Epithelial cell of esophagus (primary cell): ENCODE measurements at regions not wholly inside any gene's neighbourhood (a gene's known extent, or its start where the extent isn't known, plus 50 kb on each side); places are given as distances from the start of the nearest gene placed in this dataset.

Experiments
- DNase-seq: peaks from one replicate; pipeline ENCODE4 v3.0.0; 2010; ENCODE audit warnings: low read depth
- H3K4me3 ChIP-seq: 2 replicates; pipeline ENCODE4 v1.5.1; 2011; ENCODE audit warnings: mild to moderate bottlenecking, low read length, control low read depth
- CTCF ChIP-seq: IDR thresholded peaks from 2 replicates; pipeline ENCODE4 v1.5.1; 2011; ENCODE audit warnings: low read depth, mild to moderate bottlenecking, low read length, control low read depth, inconsistent platforms; ENCODE audit not compliant: insufficient read depth; ENCODE audit errors: missing control alignments

GRCh38 chr6:92329208-92329847 lies 1090.0 kb downstream of the EPHA7 start:
- no peak overlapping the region for H3K4me3 ChIP-seq
- DNase-seq = no peak
- no peak for TF ChIP-seq CTCF

DNA sequence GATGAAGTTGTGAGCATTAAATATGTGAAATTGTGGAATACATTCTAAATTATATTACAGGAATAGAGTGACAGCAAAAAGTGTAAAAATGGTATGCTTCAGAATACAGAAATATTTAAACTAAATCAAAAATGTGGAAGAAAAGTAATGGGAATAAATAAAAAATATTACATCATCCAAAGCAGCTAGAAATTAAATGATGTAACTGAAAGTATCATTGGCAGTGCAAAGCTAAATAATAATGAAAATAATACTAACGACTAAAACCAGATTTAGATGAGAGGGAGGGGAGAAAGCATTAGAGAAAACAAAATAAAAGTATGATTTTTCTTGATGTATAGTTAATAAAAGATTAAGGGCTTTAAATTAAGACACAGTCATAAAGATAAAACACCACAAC lies 1104.0 kb downstream of the EPHA7 start:
- TF ChIP-seq CTCF = no peak
- DNase-seq = no peak
- H3K4me3 ChIP-seq = no peak overlapping the region

DNA sequence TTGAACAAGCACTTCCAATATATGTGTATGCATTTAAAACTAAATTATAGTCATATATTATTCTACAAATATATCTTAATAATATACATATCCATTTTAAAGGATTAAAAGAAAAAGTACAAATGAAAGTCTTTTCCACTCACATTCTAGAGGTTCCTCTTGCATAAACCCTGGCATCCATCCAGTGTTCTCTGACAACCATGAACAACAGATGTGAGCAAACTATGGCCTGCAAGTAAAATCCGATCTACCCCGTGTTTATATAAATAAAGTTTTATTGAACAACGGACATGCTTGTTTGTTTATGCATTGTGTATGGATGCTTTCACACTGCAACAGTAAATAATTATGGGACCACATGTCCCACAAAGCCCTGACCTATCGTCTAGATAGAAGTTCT lies 1122.3 kb downstream of the EPHA7 start:
- H3K4me3 ChIP-seq = no peak overlapping the region

DNA sequence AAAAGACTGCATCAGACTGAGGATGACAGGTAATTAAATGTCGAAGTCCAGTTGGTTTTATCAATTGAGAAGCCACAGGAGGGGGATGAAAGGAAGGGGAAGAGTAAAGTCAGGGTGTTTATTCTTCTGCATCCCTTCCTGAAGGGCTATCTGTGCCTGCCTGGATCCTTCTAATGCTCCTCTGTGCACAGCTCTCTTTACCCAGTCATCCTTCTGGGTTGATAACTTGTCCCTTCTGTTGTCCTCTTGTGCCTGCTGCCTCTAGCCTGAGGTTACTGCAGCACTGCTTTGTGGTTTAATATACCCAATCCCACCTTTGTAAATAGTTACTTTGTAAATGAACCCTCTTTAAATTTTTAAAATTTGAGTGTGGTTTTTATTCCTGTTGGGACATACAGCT lies 1127.3 kb downstream of the EPHA7 start:
- H3K4me3 ChIP-seq = no peak overlapping the region
- no peak for TF ChIP-seq CTCF
- DNase-seq = no peak

More for the DNA sequence above, 1122.3 kb downstream of the EPHA7 start:
- DNase-seq = no peak
- TF ChIP-seq CTCF = no peak

DNA sequence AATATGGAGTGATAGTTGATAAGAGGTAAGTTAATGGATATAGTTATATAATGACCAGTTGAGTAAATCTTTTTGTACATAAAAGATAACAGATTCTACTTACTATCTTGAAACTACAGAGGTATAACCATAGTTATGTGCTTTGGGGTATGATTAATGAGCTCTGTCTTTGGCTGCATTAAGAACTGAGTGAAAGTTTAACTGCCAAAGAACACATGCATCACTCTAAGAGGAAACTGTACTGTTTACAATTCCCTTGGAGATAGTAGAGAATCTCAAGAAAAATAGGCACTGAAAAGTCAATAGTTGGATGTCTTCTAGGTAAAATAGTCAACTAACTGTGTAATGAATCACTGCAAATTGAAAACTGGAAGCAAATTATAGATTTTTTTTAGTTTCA lies 1129.5 kb downstream of the EPHA7 start:
- no peak overlapping the region for H3K4me3 ChIP-seq
- no peak for TF ChIP-seq CTCF
- DNase-seq = no peak

DNA sequence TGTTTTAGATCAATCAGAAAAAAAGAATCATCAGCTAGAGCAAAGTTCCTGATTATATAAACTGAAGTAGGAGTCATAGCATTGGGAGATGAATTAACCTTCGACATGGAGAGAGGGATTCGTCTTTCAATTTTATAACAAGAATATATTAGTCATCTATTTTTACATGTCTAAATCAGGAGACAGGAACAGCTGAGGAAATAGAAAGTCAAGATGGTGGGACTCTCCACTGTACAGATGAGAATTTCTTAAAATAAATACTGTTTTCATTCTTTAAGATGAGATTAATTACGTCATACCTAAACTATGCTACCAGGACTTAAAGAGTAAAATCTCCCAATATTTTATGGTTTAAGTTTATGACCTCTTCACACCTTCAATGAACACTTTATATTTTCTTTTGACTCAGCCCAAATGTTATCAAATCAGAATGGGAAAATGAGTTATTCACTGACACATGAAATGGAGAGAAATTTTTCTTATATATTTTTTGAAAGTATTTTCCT lies 1137.7 kb downstream of the EPHA7 start:
- no peak overlapping the region for H3K4me3 ChIP-seq
- no peak for TF ChIP-seq CTCF
- no peak for DNase-seq

DNA sequence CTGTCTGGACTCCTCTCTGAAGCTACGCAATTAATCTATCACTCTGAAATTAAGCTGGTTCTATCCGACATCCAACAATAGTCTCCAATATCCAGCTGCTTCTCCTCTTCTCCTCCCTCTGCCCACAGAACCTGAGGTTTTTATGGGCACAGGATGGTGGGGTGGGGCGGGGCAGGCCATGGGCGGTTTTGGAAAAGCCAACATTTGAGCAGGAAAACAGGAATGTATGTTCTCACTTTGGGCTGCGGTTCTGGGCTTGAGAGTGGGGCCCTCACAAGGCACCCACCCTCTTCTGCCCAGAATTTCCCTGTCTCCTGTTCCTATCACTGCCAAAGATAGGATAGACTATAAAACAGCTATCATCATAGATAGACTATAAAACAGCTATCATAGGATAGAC lies 1144.2 kb downstream of the EPHA7 start:
- no peak for TF ChIP-seq CTCF

More for the DNA sequence above, 1144.2 kb downstream of the EPHA7 start:
- DNase-seq = no peak
- no peak overlapping the region for H3K4me3 ChIP-seq
